HG03520 (cell line): ENCODE measurements at regions not wholly inside any gene's neighbourhood (a gene's known extent, or its start where the extent isn't known, plus 50 kb on each side); places are given as distances from the start of the nearest gene placed in this dataset.
"Not testable (repeated sequence)": the region's sequence is repeated elsewhere in the genome, so short reads cannot be mapped to it uniquely, and the experiment has no call there.

Experiments used
- ATAC-seq: cut with Tn5 transposase; IDR thresholded peaks from one replicate; pipeline ENCODE4 v1.9.1; 2021; ENCODE audit warnings: mild to moderate bottlenecking, moderate library complexity; ENCODE audit not compliant: unreplicated experiment

- ATAC-seq: no peak
Measured at GRCh38 chr16:16928532-16929109, 542.1 kb downstream of the XYLT1 start.

- no peak for ATAC-seq
Measured at GRCh38 chr16:16930309-16931000, 540.3 kb downstream of the XYLT1 start.

GRCh38 chr16:16933861-16934260 lies 536.9 kb downstream of the XYLT1 start:
- ATAC-seq: no peak

- no peak for ATAC-seq
Measured at GRCh38 chr16:16934660-16935059, 536.1 kb downstream of the XYLT1 start.

GRCh38 chr16:16935909-16936308 lies 534.9 kb downstream of the XYLT1 start:
- not testable (repeated sequence) for ATAC-seq

- ATAC-seq: no peak
Measured at GRCh38 chr16:16937576-16937975, 533.2 kb downstream of the XYLT1 start.

GRCh38 chr16:16938009-16938408 lies 532.8 kb downstream of the XYLT1 start:
- no peak for ATAC-seq

- ATAC-seq: no peak
Measured at GRCh38 chr16:16938980-16939379, 531.8 kb downstream of the XYLT1 start.

GRCh38 chr16:16940351-16940750 lies 530.4 kb downstream of the XYLT1 start:
- no peak for ATAC-seq

GRCh38 chr16:16942849-16943248 lies 527.9 kb downstream of the XYLT1 start:
- ATAC-seq: not testable (repeated sequence)

- ATAC-seq: no peak
Measured at GRCh38 chr16:16945207-16945606, 525.6 kb downstream of the XYLT1 start.

GRCh38 chr16:16956376-16956775 lies 514.4 kb downstream of the XYLT1 start:
- ATAC-seq: no peak

- ATAC-seq: no peak
Measured at GRCh38 chr16:16960785-16961184, 510.0 kb downstream of the XYLT1 start.

GRCh38 chr16:16966439-16966838 lies 504.3 kb downstream of the XYLT1 start:
- no peak for ATAC-seq

GRCh38 chr16:16971042-16971441 lies 499.7 kb downstream of the XYLT1 start:
- ATAC-seq: no peak

- no peak for ATAC-seq
Measured at GRCh38 chr16:16972831-16973230, 497.9 kb downstream of the XYLT1 start.

GRCh38 chr16:16973707-16974591 lies 496.8 kb downstream of the XYLT1 start:
- ATAC-seq: no peak

GRCh38 chr16:16982614-16983013 lies 488.1 kb downstream of the XYLT1 start:
- ATAC-seq: no peak

- ATAC-seq: no peak
Measured at GRCh38 chr16:16983582-16983981, 487.2 kb downstream of the XYLT1 start.

GRCh38 chr16:16984091-16984490 lies 486.7 kb downstream of the XYLT1 start:
- ATAC-seq: not testable (repeated sequence)

GRCh38 chr16:16985707-16986106 lies 485.1 kb downstream of the XYLT1 start:
- no peak for ATAC-seq

- no peak for ATAC-seq
Measured at GRCh38 chr16:16988963-16989362, 481.8 kb downstream of the XYLT1 start.
